Transverse colon (tissue), 4 donors: ENCODE measurements at regions not wholly inside any gene's neighbourhood (a gene's known extent, or its start where the extent isn't known, plus 50 kb on each side); places are given as distances from the start of the nearest gene placed in this dataset.
"Not testable (repeated sequence)": the region's sequence is repeated elsewhere in the genome, so short reads cannot be mapped to it uniquely, and the experiment has no call there.

Experiments used
- CTCF ChIP-seq, 5 experiments: fragments of 200-600 bp in 3 of 5; fragments of 450-650 bp in 2 of 5; sonication (generic) in 3 of 5; IDR thresholded peaks; 1 replicate in 2 of 5; 2 replicates in 3 of 5; pipeline ENCODE4 v1.5.1; 2016 to 2017; ENCODE audit warnings: antibody characterized with exemption in 5 of 5, inconsistent platforms in 3 of 5, mild to moderate bottlenecking in 2 of 5, moderate library complexity in 1 of 5
- POLR2A ChIP-seq: fragments of 450-650 bp; IDR thresholded peaks from one replicate; pipeline ENCODE4 v1.6.1; 2016; ENCODE audit warnings: antibody characterized with exemption, mild to moderate bottlenecking, moderate library complexity
- POLR2AphosphoS5 ChIP-seq, 3 donors: sonication (generic); formaldehyde crosslinking; IDR thresholded peaks; one replicate each; pipeline ENCODE4 v1.6.1; 2016; ENCODE audit warnings: antibody characterized with exemption in 3 of 3

DNA sequence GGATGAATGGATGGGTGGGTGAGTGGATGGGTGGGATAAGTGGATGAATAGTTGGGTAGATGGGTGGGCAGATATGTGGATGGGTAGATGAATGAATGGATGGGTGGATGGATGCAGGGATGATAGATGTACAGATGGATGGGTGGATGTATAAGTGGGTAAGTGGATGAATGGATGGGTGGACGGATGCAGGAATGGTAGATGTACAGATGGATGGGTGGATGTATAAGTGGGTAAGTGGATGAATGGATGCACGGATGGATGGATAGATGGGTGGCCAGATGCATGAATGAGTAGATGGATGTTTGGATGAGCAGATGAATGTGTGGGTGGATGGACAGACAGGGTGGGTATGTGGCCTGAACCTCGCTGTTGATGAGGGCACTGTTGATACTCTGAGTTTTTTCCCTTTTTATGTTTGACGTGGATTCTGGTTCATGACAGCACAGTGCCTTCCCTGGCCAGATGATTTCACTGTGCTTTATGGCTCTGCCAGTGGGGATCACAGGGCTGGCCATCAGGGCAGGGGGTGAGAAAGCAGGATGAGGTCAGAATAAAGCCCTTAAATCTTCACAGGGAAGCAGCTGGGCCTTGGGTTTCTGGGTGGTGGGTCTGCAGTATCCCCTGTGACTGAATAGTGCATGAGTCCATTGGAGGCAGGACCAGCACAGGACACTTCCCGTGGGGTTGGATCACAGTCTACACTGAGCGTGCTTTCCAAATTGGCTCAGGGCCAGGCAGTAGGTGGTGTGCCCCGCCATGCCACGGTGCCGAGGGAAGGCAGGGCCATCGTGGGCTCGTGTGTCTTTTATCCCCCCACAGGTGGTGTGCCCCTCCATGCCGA is 213.2 kb downstream of the BANP start:
- TF ChIP-seq CTCF (IDR thresholded peaks at IDR 0.05); POLR2AphosphoS5 (IDR thresholded peaks at IDR 0.05); POLR2A: not testable (repeated sequence)
